COLO668 (cell line): ENCODE measurements at regions not wholly inside any gene's neighbourhood (a gene's known extent, or its start where the extent isn't known, plus 50 kb on each side); places are given as distances from the start of the nearest gene placed in this dataset.
"Not testable (repeated sequence)": the region's sequence is repeated elsewhere in the genome, so short reads cannot be mapped to it uniquely, and the experiment has no call there.

Experiments used
- DNase-seq: peaks from one replicate; lab custom pipeline; 2025; ENCODE audit not compliant: unreplicated experiment; lab: John Stamatoyannopoulos, UW

GRCh38 chr11:25742800-25743199, 589.1 kb upstream of the ANO3 start:
- DNase-seq, result no peak

GRCh38 chr11:25755381-25755780, 576.5 kb upstream of the ANO3 start:
- no peak for DNase-seq

- no peak for DNase-seq
These were observed 575.9 kb upstream of the ANO3 start for GRCh38 chr11:25755918-25756584.

- no peak for DNase-seq
These were observed 573.7 kb upstream of the ANO3 start for GRCh38 chr11:25758145-25758661.

- no peak for DNase-seq
These were observed 565.5 kb upstream of the ANO3 start for GRCh38 chr11:25766332-25767015.

- no peak for DNase-seq
These were observed 562.6 kb upstream of the ANO3 start for GRCh38 chr11:25769287-25769686.

GRCh38 chr11:25771605-25772004, 560.3 kb upstream of the ANO3 start:
- no peak for DNase-seq

GRCh38 chr11:25775603-25776002, 556.3 kb upstream of the ANO3 start:
- no peak for DNase-seq

- DNase-seq, result no peak
These were observed 555.7 kb upstream of the ANO3 start for GRCh38 chr11:25776238-25776637.

- no peak for DNase-seq
These were observed 554.6 kb upstream of the ANO3 start for GRCh38 chr11:25777343-25777742.

GRCh38 chr11:25779033-25779432, 552.9 kb upstream of the ANO3 start:
- no peak for DNase-seq

- DNase-seq, result no peak
These were observed 544.5 kb upstream of the ANO3 start for GRCh38 chr11:25787416-25787815.

GRCh38 chr11:25790396-25790795, 541.5 kb upstream of the ANO3 start:
- DNase-seq, result no peak

- DNase-seq, result no peak
These were observed 538.3 kb upstream of the ANO3 start for GRCh38 chr11:25793637-25794036.

GRCh38 chr11:25794804-25795203, 537.1 kb upstream of the ANO3 start:
- DNase-seq, result no peak

- DNase-seq, result no peak
These were observed 515.5 kb upstream of the ANO3 start for GRCh38 chr11:25816411-25816810.

- DNase-seq, result no peak
These were observed 507.2 kb upstream of the ANO3 start for GRCh38 chr11:25824688-25825087.

GRCh38 chr11:25831485-25831884, 500.4 kb upstream of the ANO3 start:
- DNase-seq, result not testable (repeated sequence)

GRCh38 chr11:25838918-25839625, 492.9 kb upstream of the ANO3 start:
- no peak for DNase-seq

- no peak for DNase-seq
These were observed 487.1 kb upstream of the ANO3 start for GRCh38 chr11:25844811-25845210.

GRCh38 chr11:25855916-25856315, 476.0 kb upstream of the ANO3 start:
- DNase-seq, result no peak

GRCh38 chr11:25859776-25860175, 472.2 kb upstream of the ANO3 start:
- DNase-seq, result no peak
